ENCODE measurements at regions not wholly inside any gene's neighbourhood (a gene's known extent, or its start where the extent isn't known, plus 50 kb on each side); places are given as distances from the start of the nearest gene placed in this dataset.

DNA sequence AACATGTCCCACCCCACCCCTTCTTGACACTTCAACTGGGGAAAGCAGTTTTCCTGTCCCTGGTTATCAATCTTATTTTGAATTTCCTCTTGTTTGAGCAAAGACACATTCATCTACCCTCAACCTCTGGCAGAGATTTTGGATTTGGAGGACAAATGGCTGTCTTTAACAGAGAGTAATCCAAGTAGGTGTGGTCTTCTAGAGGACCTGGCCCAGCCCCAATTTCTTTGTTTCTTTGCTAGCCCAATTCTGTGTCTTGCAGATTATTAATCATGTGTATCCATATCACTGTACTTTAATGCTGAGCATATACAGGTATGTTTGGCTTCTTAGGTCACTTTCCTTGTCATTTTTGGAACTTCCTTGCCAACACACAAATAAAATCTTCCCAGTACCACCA is 58.8 kb upstream of the ADCY1 start:
- TF ChIP-seq POLR2A (IDR thresholded peaks at IDR 0.05; ENCODE audit: low read length) (no peak), GATA1 (IDR thresholded peaks at IDR 0.05; ENCODE audit: low read depth, low read length) (no peak)
